Cerebellar cortex (tissue), 1 donor: ENCODE measurements at regions not wholly inside any gene's neighbourhood (a gene's known extent, or its start where the extent isn't known, plus 50 kb on each side); places are given as distances from the start of the nearest gene placed in this dataset.

Source experiments
- DNase-seq: peaks from one replicate; pipeline ENCODE4 v3.0.0-alpha.2; 2015; ENCODE audit warnings: low spot score

- DNase-seq: no peak
These were observed 185.1 kb downstream of the CLIC5 start for GRCh38 chr6:45830441-45831139.

- no peak for DNase-seq
These were observed 185.8 kb downstream of the CLIC5 start for GRCh38 chr6:45829873-45830272.

GRCh38 chr6:45827952-45828530 lies 187.6 kb downstream of the CLIC5 start:
- DNase-seq: no peak

GRCh38 chr6:45822873-45823272 lies 192.8 kb downstream of the CLIC5 start:
- no peak for DNase-seq

GRCh38 chr6:45822246-45822812 lies 193.3 kb downstream of the CLIC5 start:
- no peak for DNase-seq

GRCh38 chr6:45818655-45819054 lies 197.0 kb downstream of the CLIC5 start:
- no peak for DNase-seq

- DNase-seq: no peak
These were observed 198.9 kb downstream of the CLIC5 start for GRCh38 chr6:45816674-45817297.

GRCh38 chr6:45815466-45816125 lies 200.1 kb downstream of the CLIC5 start:
- no peak for DNase-seq

- no peak for DNase-seq
These were observed 200.9 kb downstream of the CLIC5 start for GRCh38 chr6:45814772-45815171.

GRCh38 chr6:45813943-45814342 lies 201.7 kb downstream of the CLIC5 start:
- DNase-seq: no peak

- no peak for DNase-seq
These were observed 202.7 kb downstream of the CLIC5 start for GRCh38 chr6:45812922-45813321.

GRCh38 chr6:45808917-45809316 lies 206.7 kb downstream of the CLIC5 start:
- DNase-seq: no peak

- no peak for DNase-seq
These were observed 207.5 kb downstream of the CLIC5 start for GRCh38 chr6:45808042-45808645.

GRCh38 chr6:45807311-45808041 lies 208.2 kb downstream of the CLIC5 start:
- no peak for DNase-seq

- no peak for DNase-seq
These were observed 209.5 kb downstream of the CLIC5 start for GRCh38 chr6:45806172-45806571.

- DNase-seq: no peak
These were observed 212.6 kb downstream of the CLIC5 start for GRCh38 chr6:45803071-45803470.

- DNase-seq: no peak
These were observed 214.0 kb downstream of the CLIC5 start for GRCh38 chr6:45801471-45802289.

- DNase-seq: no peak
These were observed 214.7 kb downstream of the CLIC5 start for GRCh38 chr6:45800911-45801310.

GRCh38 chr6:45795678-45796077 lies 220.0 kb downstream of the CLIC5 start:
- no peak for DNase-seq

- no peak for DNase-seq
These were observed 221.2 kb downstream of the CLIC5 start for GRCh38 chr6:45794465-45794864.
